CD4-positive, alpha-beta T cell (primary cell): ENCODE measurements at regions not wholly inside any gene's neighbourhood (a gene's known extent, or its start where the extent isn't known, plus 50 kb on each side); places are given as distances from the start of the nearest gene placed in this dataset.
A peak's percentile ranks its signal among the peaks of the same experiment; 100 is the strongest.

ENCODE experiments used
- ATAC-seq: fragments of 200-7000 bp; cut with Tn5 transposase; one replicate; pipeline ENCODE4 v1.10.0; 2022; ENCODE audit warnings: mild to moderate bottlenecking; ENCODE audit not compliant: poor library complexity
- CTCF ChIA-PET: fragments of 350-600 bp; sonication (Branson Sonifier 250); formaldehyde crosslinking; loops from one replicate; lab custom pipeline; 2021; ENCODE audit warnings: antibody characterized with exemption, inconsistent platforms; lab: Charles Lee
- POLR2A ChIA-PET: fragments of 350-600 bp; sonication (Branson Sonifier 250); formaldehyde crosslinking; loops from one replicate; lab custom pipeline; 2021; ENCODE audit warnings: antibody characterized with exemption, inconsistent platforms; lab: Charles Lee
- DNase-seq, 14 experiments: peaks; one replicate each; pipeline ENCODE4 v3.0.0-alpha.2; 2013 to 2020; ENCODE audit warnings: mixed read lengths in 2 of 14
- H3K27ac ChIP-seq, 2 donors: one replicate each; pipeline versions ENCODE4 v1.5.1 to v1.7.0; 2013; ENCODE audit warnings: low read length in 2 of 2, low read depth in 1 of 2, mild to moderate bottlenecking in 1 of 2
- H3K27me3 ChIP-seq, 2 experiments: 1 replicate in 1 of 2; 2 replicates in 1 of 2; pipeline versions ENCODE4 v1.6.1 to v1.7.0; 2013; ENCODE audit warnings: low read length in 2 of 2, control low read depth in 1 of 2, mild to moderate bottlenecking in 1 of 2, moderate library complexity in 1 of 2; ENCODE audit not compliant: insufficient read depth in 2 of 2, control insufficient read depth in 1 of 2
- H3K36me3 ChIP-seq: one replicate; pipeline ENCODE4 v1.6.1; 2013; ENCODE audit warnings: low read length, control low read depth; ENCODE audit not compliant: insufficient read depth
- H3K4me1 ChIP-seq: one replicate; pipeline ENCODE4 v1.6.1; 2013; ENCODE audit warnings: low read length, control low read depth; ENCODE audit not compliant: insufficient read depth
- H3K4me3 ChIP-seq: one replicate; pipeline ENCODE4 v1.5.1; 2013; ENCODE audit warnings: mild to moderate bottlenecking, low read length, moderate library complexity
- H3K9me3 ChIP-seq, 2 experiments: 1 replicate in 1 of 2; 2 replicates in 1 of 2; pipeline versions ENCODE4 v1.6.1 to v1.7.0; 2013; ENCODE audit warnings: low read length in 2 of 2, mild to moderate bottlenecking in 2 of 2, control low read depth in 1 of 2, moderate library complexity in 1 of 2; ENCODE audit not compliant: control insufficient read depth in 1 of 2, insufficient read depth in 1 of 2
- H3K27ac Mint-ChIP-seq: one replicate; pipeline ENCODE4 v1.8.0; 2020; ENCODE audit warnings: mixed read lengths
- H3K27me3 Mint-ChIP-seq: one replicate; pipeline ENCODE4 v1.8.0; 2021; ENCODE audit warnings: mixed read lengths
- H3K36me3 Mint-ChIP-seq: one replicate; pipeline ENCODE4 v1.8.0; 2021; ENCODE audit warnings: low read depth, mixed read lengths
- H3K4me1 Mint-ChIP-seq: one replicate; pipeline ENCODE4 v1.8.0; 2021; ENCODE audit warnings: low read depth, mixed read lengths
- H3K4me3 Mint-ChIP-seq: one replicate; pipeline ENCODE4 v1.8.0; 2020; ENCODE audit warnings: mild to moderate bottlenecking, mixed read lengths
- H3K9me3 Mint-ChIP-seq: one replicate; pipeline ENCODE4 v1.8.0; 2020; ENCODE audit warnings: mixed read lengths
- intact Hi-C, 2 experiments: fragments of 100-400 bp; cut with DNase I in 1 of 2; cut with micrococcal nuclease in 1 of 2; formaldehyde crosslinking; loops; one replicate each; pipeline versions ENCODE4 v1.15.1 to v1.9.0; 2023 to 2025; cut with DNase I, micrococcal nuclease
- TF ChIP-seq, protein P1 (sequence below): fragments of 200-600 bp; IDR thresholded peaks from one replicate; pipeline ENCODE4 v1.8.0; 2022; ENCODE audit warnings: antibody characterized with exemption, mild to moderate bottlenecking

DNA sequence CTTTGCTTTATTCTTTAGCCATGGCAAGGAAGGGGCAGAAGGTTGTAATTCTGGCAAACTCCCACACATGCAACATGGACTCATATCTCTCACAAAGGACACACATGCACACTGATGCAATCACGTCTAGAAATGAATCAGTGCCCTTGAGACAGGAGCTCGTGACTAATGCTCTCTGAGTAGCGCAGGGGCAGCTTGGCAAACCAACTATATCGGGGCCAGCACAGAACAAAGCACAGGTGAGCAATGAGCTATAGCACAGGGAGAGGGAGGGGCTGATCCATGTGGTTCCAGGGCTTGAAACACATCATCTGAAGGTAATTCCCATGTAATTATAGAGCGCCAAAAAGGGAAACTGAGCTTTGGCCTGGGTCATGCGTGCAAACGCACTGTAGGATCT, 165.2 kb upstream of the KLF7 start:
- Histone ChIP-seq H3K4me1 (peaks cover 12% of the 10 kb centered on the region), H3K9me3 (no peaks in the 10 kb centered on the region), H3K27ac (no peak overlapping the region), H3K36me3 (no peaks in the 10 kb centered on the region), H3K4me3 (no peak overlapping the region), H3K27me3 (no peaks in the 10 kb centered on the region)
- no peaks in the 10 kb centered on the region for H3K27me3 Mint-ChIP-seq
- peaks cover 11% of the 10 kb centered on the region for H3K4me1 Mint-ChIP-seq
- no peak overlapping the region for H3K27ac Mint-ChIP-seq
- H3K36me3 Mint-ChIP-seq = no peaks in the 10 kb centered on the region
- ATAC-seq = no peak
- ChIA-PET CTCF (no interaction called here), POLR2A (no interaction called here)
- intact Hi-C loops = no loop called here
- DNase-seq = peak in 1 of 14 experiments; percentile 33
- no peak overlapping the region for H3K4me3 Mint-ChIP-seq
- H3K9me3 Mint-ChIP-seq = no peaks in the 10 kb centered on the region
- TF ChIP-seq, protein P1, sequence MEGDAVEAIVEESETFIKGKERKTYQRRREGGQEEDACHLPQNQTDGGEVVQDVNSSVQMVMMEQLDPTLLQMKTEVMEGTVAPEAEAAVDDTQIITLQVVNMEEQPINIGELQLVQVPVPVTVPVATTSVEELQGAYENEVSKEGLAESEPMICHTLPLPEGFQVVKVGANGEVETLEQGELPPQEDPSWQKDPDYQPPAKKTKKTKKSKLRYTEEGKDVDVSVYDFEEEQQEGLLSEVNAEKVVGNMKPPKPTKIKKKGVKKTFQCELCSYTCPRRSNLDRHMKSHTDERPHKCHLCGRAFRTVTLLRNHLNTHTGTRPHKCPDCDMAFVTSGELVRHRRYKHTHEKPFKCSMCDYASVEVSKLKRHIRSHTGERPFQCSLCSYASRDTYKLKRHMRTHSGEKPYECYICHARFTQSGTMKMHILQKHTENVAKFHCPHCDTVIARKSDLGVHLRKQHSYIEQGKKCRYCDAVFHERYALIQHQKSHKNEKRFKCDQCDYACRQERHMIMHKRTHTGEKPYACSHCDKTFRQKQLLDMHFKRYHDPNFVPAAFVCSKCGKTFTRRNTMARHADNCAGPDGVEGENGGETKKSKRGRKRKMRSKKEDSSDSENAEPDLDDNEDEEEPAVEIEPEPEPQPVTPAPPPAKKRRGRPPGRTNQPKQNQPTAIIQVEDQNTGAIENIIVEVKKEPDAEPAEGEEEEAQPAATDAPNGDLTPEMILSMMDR = no peak

DNA sequence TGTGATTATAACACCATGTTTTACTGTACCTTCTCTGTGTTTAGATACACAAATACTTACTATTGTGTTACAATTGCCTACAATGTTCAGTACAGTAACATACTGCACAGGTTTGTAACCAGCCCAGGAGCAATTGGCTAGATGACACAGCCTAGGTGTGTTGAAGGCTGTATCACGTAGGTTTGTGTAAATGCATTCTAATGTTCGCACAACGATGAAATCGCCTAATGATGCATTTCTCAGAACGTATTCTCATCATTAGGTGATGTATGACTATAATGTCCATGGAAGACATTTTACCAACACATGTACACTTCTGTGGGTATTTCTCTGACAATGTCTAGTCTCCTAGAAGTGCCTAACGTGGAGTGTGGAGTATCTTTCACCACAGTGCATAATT, 165.9 kb upstream of the KLF7 start:
- TF ChIP-seq, protein P1 = no peak
- peaks cover 11% of the 10 kb centered on the region for H3K4me1 Mint-ChIP-seq
- Histone ChIP-seq H3K36me3 (no peaks in the 10 kb centered on the region), H3K27ac (no peak overlapping the region), H3K4me3 (no peak overlapping the region), H3K27me3 (no peaks in the 10 kb centered on the region), H3K9me3 (no peaks in the 10 kb centered on the region), H3K4me1 (peaks cover 12% of the 10 kb centered on the region)
- no peak for ATAC-seq
- DNase-seq = no peak
- H3K27me3 Mint-ChIP-seq = no peaks in the 10 kb centered on the region
- H3K4me3 Mint-ChIP-seq = no peak overlapping the region
- no peaks in the 10 kb centered on the region for H3K9me3 Mint-ChIP-seq
- ChIA-PET POLR2A (no interaction called here), CTCF (no interaction called here)
- intact Hi-C loops = no loop called here
- H3K36me3 Mint-ChIP-seq = no peaks in the 10 kb centered on the region
- no peak overlapping the region for H3K27ac Mint-ChIP-seq

DNA sequence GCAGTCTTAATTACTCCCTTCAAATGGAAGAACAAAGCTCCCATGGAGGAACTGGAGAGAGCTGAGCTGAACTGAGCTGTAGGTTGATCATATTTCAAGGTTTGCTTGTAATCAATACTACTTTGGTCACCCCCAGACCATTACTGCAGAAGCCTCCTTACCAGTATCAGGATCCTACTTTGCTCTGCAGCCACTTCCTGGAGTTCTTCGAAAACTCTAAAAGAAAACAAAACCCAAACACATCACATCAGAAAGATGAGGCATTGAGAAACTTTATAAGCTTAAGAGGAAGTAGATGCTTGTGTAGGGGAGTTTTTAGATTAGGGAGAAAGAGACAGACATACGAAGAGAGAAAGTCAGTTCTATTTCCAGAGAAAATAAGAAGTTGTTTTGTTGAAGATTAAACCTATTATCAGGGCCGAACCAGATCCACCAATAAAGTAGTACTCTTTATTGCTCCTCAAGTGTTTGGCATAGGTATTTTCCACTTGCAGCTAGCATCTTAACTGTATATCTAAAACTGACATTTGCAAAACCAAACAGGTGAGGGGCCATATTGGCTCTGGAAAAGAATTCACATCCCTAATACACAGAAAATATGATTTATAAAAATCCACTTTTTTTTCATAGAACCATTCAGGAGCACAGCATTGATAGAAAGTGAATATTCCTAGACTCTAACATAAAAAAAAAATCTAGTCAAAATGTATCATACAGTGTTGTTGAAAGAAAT, 166.9 kb upstream of the KLF7 start:
- Histone ChIP-seq H3K27me3 (no peaks in the 10 kb centered on the region), H3K4me1 (peaks cover 12% of the 10 kb centered on the region), H3K36me3 (no peaks in the 10 kb centered on the region), H3K9me3 (no peaks in the 10 kb centered on the region), H3K27ac (no peak overlapping the region), H3K4me3 (no peak overlapping the region)
- no peaks in the 10 kb centered on the region for H3K27me3 Mint-ChIP-seq
- no peak overlapping the region for H3K27ac Mint-ChIP-seq
- ATAC-seq (no peak), DNase-seq (peak in 1 of 14 experiments; percentile 23)
- H3K4me3 Mint-ChIP-seq = no peak overlapping the region
- no peaks in the 10 kb centered on the region for H3K9me3 Mint-ChIP-seq
- CTCF ChIA-PET = interaction anchor here (0.5 kb wide), 1 partner anchor 176 kb away, joined by 3 read pairs; no protein-coding TSS in a partner anchor
- TF ChIP-seq, protein P1 = no peak
- POLR2A ChIA-PET = no interaction called here
- intact Hi-C loops = no loop called here
- H3K4me1 Mint-ChIP-seq = peaks cover 17% of the 10 kb centered on the region
- no peaks in the 10 kb centered on the region for H3K36me3 Mint-ChIP-seq
